GM19193 (cell line): ENCODE measurements at regions not wholly inside any gene's neighbourhood (a gene's known extent, or its start where the extent isn't known, plus 50 kb on each side); places are given as distances from the start of the nearest gene placed in this dataset.

Experiments
- POLR2A ChIP-seq: IDR thresholded peaks from 4 replicates; pipeline ENCODE4 v1.6.1; 2011; ENCODE audit not compliant: insufficient read depth, insufficient read length; ENCODE audit errors: extremely low read depth

- no peak for TF ChIP-seq POLR2A
Observed at GRCh38 chr3:57009802-57010201, 50.7 kb upstream of the SPATA12 start.

- no peak for TF ChIP-seq POLR2A
Observed at GRCh38 chr3:57009367-57009766, 51.1 kb upstream of the SPATA12 start.

- TF ChIP-seq POLR2A, result no peak
Observed at GRCh38 chr3:57007521-57008460, 52.7 kb upstream of the SPATA12 start.

- no peak for TF ChIP-seq POLR2A
Observed at GRCh38 chr3:57006949-57007419, 53.5 kb upstream of the SPATA12 start.

- no peak for TF ChIP-seq POLR2A
Observed at GRCh38 chr3:57006179-57006657, 54.2 kb upstream of the SPATA12 start.

GRCh38 chr3:57004229-57004628 lies 56.2 kb upstream of the SPATA12 start:
- TF ChIP-seq POLR2A, result no peak

- no peak for TF ChIP-seq POLR2A
Observed at GRCh38 chr3:57003676-57004075, 56.8 kb upstream of the SPATA12 start.

- no peak for TF ChIP-seq POLR2A
Observed at GRCh38 chr3:57001356-57001755, 59.1 kb upstream of the SPATA12 start.

- TF ChIP-seq POLR2A, result no peak
Observed at GRCh38 chr3:57000012-57000411, 60.5 kb upstream of the SPATA12 start.

GRCh38 chr3:56999547-56999946 lies 60.9 kb upstream of the SPATA12 start:
- no peak for TF ChIP-seq POLR2A

- no peak for TF ChIP-seq POLR2A
Observed at GRCh38 chr3:56998076-56998529, 62.4 kb upstream of the SPATA12 start.

GRCh38 chr3:56997675-56998074 lies 62.8 kb upstream of the SPATA12 start:
- no peak for TF ChIP-seq POLR2A

GRCh38 chr3:56997041-56997440 lies 63.4 kb upstream of the SPATA12 start:
- TF ChIP-seq POLR2A, result no peak

- TF ChIP-seq POLR2A, result no peak
Observed at GRCh38 chr3:56994391-56994790, 66.1 kb upstream of the SPATA12 start.

- no peak for TF ChIP-seq POLR2A
Observed at GRCh38 chr3:56990641-56991015, 69.8 kb upstream of the SPATA12 start.

- no peak for TF ChIP-seq POLR2A
Observed at GRCh38 chr3:56989977-56990640, 70.4 kb upstream of the SPATA12 start.

GRCh38 chr3:56989169-56989976 lies 71.1 kb upstream of the SPATA12 start:
- no peak for TF ChIP-seq POLR2A
